Mammary epithelial cell (primary cell): ENCODE measurements at regions not wholly inside any gene's neighbourhood (a gene's known extent, or its start where the extent isn't known, plus 50 kb on each side); places are given as distances from the start of the nearest gene placed in this dataset.

Source experiments
- CTCF ChIP-seq, 2 donors: IDR thresholded peaks in 1 of 2; conservative IDR thresholded peaks in 1 of 2; 2 replicates each; pipeline ENCODE4 v1.5.1; 2011 to 2012; ENCODE audit warnings: inconsistent platforms in 2 of 2, low read length in 2 of 2, mild to moderate bottlenecking in 2 of 2, control low read depth in 1 of 2, low read depth in 1 of 2; ENCODE audit not compliant: insufficient read depth in 1 of 2; ENCODE audit errors: extremely low read depth in 1 of 2
- EZH2 ChIP-seq: IDR thresholded peaks from 2 replicates; pipeline ENCODE4 v1.6.1; 2012; ENCODE audit warnings: low read length, inconsistent platforms, borderline replicate concordance

GRCh38 chr21:35911412-35912191, 148.7 kb downstream of the SETD4 start:
- TF ChIP-seq CTCF (conservative IDR thresholded peaks at IDR 0.05 in 1 of 2, IDR thresholded peaks at IDR 0.05 in 1 of 2; ENCODE audit: extremely low read depth in 1 of 2, insufficient read depth in 1 of 2, low read depth in 1 of 2, low read length in 2 of 2) (no peak), EZH2 (no peak)
